ENCODE measurements at regions not wholly inside any gene's neighbourhood (a gene's known extent, or its start where the extent isn't known, plus 50 kb on each side); places are given as distances from the start of the nearest gene placed in this dataset.

DNA sequence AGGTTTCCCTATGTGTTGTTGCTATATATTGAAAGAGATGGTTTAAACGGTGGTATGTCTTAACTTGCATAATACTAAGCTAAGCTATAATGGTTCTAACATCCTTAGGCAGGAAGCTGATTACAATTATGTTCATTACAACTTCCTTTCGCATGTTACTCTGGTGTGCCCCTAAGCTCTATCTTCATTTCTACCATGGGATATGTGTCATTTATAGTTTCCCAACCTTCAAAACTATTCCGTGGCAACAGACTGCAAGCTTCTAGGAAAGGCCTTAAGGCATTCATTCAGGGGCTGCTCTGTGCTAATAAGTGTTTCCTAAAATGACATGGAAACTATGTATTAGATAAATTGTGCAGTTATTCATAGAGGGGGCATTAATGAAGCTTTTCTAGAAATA, 294.6 kb downstream of the GXYLT1 start:
- H3K9me3 Mint-ChIP-seq, result no peaks in the 10 kb centered on the region
- no peak overlapping the region for H3K4me3 Mint-ChIP-seq
- H3K4me1 Mint-ChIP-seq (ENCODE audit: low read depth), result no peaks in the 10 kb centered on the region
- H3K27ac Mint-ChIP-seq, result no peak overlapping the region
- H3K36me3 Mint-ChIP-seq (ENCODE audit: low read depth), result no peaks in the 10 kb centered on the region
- H3K27me3 Mint-ChIP-seq (ENCODE audit: low read depth), result peaks cover 3% of the 10 kb centered on the region

DNA sequence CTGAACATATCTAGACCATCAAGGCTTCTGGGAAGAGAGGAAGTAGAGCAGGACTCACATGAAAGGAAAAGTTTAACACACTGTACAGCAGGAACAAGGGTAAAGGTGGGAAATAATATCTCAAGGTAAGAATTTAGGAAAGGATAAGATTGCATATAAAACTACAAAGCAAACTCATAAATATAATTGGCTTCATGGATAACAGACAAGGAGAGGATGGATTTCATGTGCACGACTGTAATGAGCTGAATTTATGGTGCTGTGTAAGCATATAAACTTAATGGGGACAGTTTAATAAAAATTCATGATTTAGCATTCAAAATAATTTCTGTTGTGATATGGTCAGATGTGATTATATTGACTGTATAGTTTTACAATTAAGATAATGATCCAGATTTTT, 298.0 kb downstream of the GXYLT1 start:
- Mint-ChIP-seq H3K4me1 (ENCODE audit: low read depth) (no peaks in the 10 kb centered on the region), H3K9me3 (no peaks in the 10 kb centered on the region), H3K4me3 (no peak overlapping the region), H3K27ac (no peak overlapping the region), H3K36me3 (ENCODE audit: low read depth) (no peaks in the 10 kb centered on the region), H3K27me3 (ENCODE audit: low read depth) (peaks cover 3% of the 10 kb centered on the region)

DNA sequence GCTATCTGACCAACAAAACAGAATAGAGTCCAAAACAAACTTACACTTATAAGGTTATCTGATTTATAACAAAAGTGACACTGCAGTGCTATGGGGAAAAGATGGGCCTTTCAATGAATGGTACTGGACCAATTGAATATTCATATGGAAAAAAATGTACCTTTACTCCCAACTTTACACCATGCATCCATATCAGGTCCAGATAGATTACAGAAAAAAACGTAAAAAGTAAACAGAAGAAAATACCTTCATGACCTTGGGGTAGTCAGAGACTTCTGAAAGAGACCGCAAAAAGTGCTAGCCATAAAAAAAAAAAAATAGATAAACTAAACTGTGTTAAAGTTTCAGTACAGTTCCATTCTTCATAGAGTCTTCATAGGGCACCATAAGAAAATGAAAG, 308.3 kb downstream of the GXYLT1 start:
- Mint-ChIP-seq H3K4me1 (ENCODE audit: low read depth) (no peaks in the 10 kb centered on the region), H3K27me3 (ENCODE audit: low read depth) (no peaks in the 10 kb centered on the region), H3K9me3 (no peaks in the 10 kb centered on the region), H3K4me3 (no peak overlapping the region), H3K27ac (no peak overlapping the region), H3K36me3 (ENCODE audit: low read depth) (no peaks in the 10 kb centered on the region)

GRCh38 chr12:41835556-41835955, 309.1 kb downstream of the GXYLT1 start:
- Mint-ChIP-seq H3K9me3 (no peaks in the 10 kb centered on the region), H3K27me3 (ENCODE audit: low read depth) (no peaks in the 10 kb centered on the region), H3K4me3 (no peak overlapping the region), H3K36me3 (ENCODE audit: low read depth) (no peaks in the 10 kb centered on the region), H3K4me1 (ENCODE audit: low read depth) (no peaks in the 10 kb centered on the region), H3K27ac (no peak overlapping the region)

DNA sequence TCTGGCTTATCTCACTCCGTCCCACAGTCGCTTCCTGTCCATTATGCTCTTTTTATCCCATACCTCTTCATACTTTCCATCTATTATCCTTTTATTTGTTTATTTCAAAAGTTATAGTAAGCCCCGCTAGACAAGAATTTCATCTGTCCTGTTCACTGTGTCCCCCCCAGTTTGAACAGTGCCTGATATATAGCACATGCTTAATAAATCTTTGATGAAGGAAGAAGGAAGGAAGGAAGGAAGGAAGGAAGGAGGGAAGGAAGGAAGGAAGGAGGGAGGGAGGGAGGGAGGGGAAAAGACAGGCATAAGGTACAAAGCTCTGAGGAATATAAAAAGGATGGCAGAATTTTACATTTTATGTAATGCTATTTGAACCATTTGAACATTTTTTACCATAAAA, 324.7 kb downstream of the GXYLT1 start:
- H3K27me3 Mint-ChIP-seq (ENCODE audit: low read depth), result no peaks in the 10 kb centered on the region
- H3K9me3 Mint-ChIP-seq, result no peaks in the 10 kb centered on the region
- H3K4me3 Mint-ChIP-seq, result no peak overlapping the region
- no peaks in the 10 kb centered on the region for H3K36me3 Mint-ChIP-seq (ENCODE audit: low read depth)
- no peak overlapping the region for H3K27ac Mint-ChIP-seq
- no peaks in the 10 kb centered on the region for H3K4me1 Mint-ChIP-seq (ENCODE audit: low read depth)

DNA sequence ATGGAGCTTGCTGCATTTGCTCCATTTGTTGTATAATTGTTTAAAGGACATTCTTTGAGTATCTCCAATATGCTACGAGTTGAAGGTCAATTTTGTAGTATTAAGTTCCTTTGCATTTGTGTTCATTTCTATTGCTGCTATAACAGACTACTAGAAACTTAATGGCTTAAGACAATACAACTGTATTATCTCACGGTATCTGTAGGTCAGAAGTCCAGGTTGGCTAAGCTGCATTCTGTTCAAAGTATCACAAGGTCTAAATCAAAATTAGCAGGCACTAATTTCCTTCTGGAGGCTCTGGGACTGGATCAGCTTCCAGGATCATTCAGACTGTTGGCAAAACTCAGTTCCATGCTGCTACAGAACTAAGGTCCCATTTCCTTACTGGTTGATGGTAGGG, 340.6 kb downstream of the GXYLT1 start:
- Mint-ChIP-seq H3K4me3 (no peak overlapping the region), H3K27ac (no peak overlapping the region), H3K27me3 (ENCODE audit: low read depth) (no peaks in the 10 kb centered on the region), H3K36me3 (ENCODE audit: low read depth) (no peaks in the 10 kb centered on the region), H3K4me1 (ENCODE audit: low read depth) (no peaks in the 10 kb centered on the region), H3K9me3 (no peaks in the 10 kb centered on the region)

GRCh38 chr12:41802803-41803202, 341.9 kb downstream of the GXYLT1 start:
- no peak overlapping the region for H3K27ac Mint-ChIP-seq
- no peaks in the 10 kb centered on the region for H3K4me1 Mint-ChIP-seq (ENCODE audit: low read depth)
- H3K27me3 Mint-ChIP-seq (ENCODE audit: low read depth), result no peaks in the 10 kb centered on the region
- H3K36me3 Mint-ChIP-seq (ENCODE audit: low read depth), result no peaks in the 10 kb centered on the region
- no peaks in the 10 kb centered on the region for H3K9me3 Mint-ChIP-seq
- no peak overlapping the region for H3K4me3 Mint-ChIP-seq

- H3K27me3 Mint-ChIP-seq (ENCODE audit: low read depth), result no peaks in the 10 kb centered on the region
- H3K36me3 Mint-ChIP-seq (ENCODE audit: low read depth), result no peaks in the 10 kb centered on the region
- no peak overlapping the region for H3K27ac Mint-ChIP-seq
- H3K9me3 Mint-ChIP-seq, result no peaks in the 10 kb centered on the region
- H3K4me3 Mint-ChIP-seq, result no peak overlapping the region
- H3K4me1 Mint-ChIP-seq (ENCODE audit: low read depth), result no peaks in the 10 kb centered on the region
Observed at GRCh38 chr12:41801261-41801660, 343.4 kb downstream of the GXYLT1 start.

DNA sequence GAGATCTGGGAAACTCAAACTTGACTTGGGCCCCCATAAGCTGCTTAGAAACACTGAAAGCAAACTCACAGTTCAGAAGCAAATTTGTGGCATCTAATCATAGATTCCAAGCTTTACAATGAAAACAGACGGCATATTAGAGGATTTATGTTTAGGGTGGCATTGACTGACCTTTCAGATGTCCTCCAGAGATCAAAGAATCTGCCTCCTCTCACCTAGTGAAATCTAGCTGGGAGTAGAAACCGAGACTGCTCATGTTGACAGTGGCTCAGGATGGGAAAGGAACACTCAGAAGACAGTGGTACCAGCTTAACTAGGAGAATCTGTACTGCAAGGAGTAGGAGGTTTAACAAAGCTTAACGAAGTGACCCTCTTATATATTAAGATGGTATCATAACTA, 345.0 kb downstream of the GXYLT1 start:
- Mint-ChIP-seq H3K9me3 (no peaks in the 10 kb centered on the region), H3K4me1 (ENCODE audit: low read depth) (no peaks in the 10 kb centered on the region), H3K27ac (no peak overlapping the region), H3K27me3 (ENCODE audit: low read depth) (no peaks in the 10 kb centered on the region), H3K36me3 (ENCODE audit: low read depth) (no peaks in the 10 kb centered on the region), H3K4me3 (no peak overlapping the region)

GRCh38 chr12:41795910-41796309, 348.8 kb downstream of the GXYLT1 start:
- no peaks in the 10 kb centered on the region for H3K36me3 Mint-ChIP-seq (ENCODE audit: low read depth)
- H3K4me3 Mint-ChIP-seq, result no peak overlapping the region
- no peak overlapping the region for H3K27ac Mint-ChIP-seq
- no peaks in the 10 kb centered on the region for H3K4me1 Mint-ChIP-seq (ENCODE audit: low read depth)
- peaks cover 8% of the 10 kb centered on the region for H3K9me3 Mint-ChIP-seq
- H3K27me3 Mint-ChIP-seq (ENCODE audit: low read depth), result no peaks in the 10 kb centered on the region

- no peaks in the 10 kb centered on the region for H3K4me1 Mint-ChIP-seq (ENCODE audit: low read depth)
- H3K4me3 Mint-ChIP-seq, result no peak overlapping the region
- no peaks in the 10 kb centered on the region for H3K27me3 Mint-ChIP-seq (ENCODE audit: low read depth)
- H3K36me3 Mint-ChIP-seq (ENCODE audit: low read depth), result no peaks in the 10 kb centered on the region
- H3K9me3 Mint-ChIP-seq, result peaks cover 10% of the 10 kb centered on the region
- no peak overlapping the region for H3K27ac Mint-ChIP-seq
Observed at GRCh38 chr12:41795051-41795600, 349.5 kb downstream of the GXYLT1 start.

- no peaks in the 10 kb centered on the region for H3K36me3 Mint-ChIP-seq (ENCODE audit: low read depth)
- H3K27me3 Mint-ChIP-seq (ENCODE audit: low read depth), result no peaks in the 10 kb centered on the region
- no peaks in the 10 kb centered on the region for H3K4me1 Mint-ChIP-seq (ENCODE audit: low read depth)
- H3K4me3 Mint-ChIP-seq, result no peak overlapping the region
- H3K27ac Mint-ChIP-seq, result no peak overlapping the region
- peaks cover 10% of the 10 kb centered on the region for H3K9me3 Mint-ChIP-seq
Observed at GRCh38 chr12:41794336-41794735, 350.3 kb downstream of the GXYLT1 start.

GRCh38 chr12:41784957-41785356, 359.7 kb downstream of the GXYLT1 start:
- no peaks in the 10 kb centered on the region for H3K9me3 Mint-ChIP-seq
- H3K4me1 Mint-ChIP-seq (ENCODE audit: low read depth), result no peaks in the 10 kb centered on the region
- H3K27me3 Mint-ChIP-seq (ENCODE audit: low read depth), result no peaks in the 10 kb centered on the region
- no peak overlapping the region for H3K4me3 Mint-ChIP-seq
- H3K27ac Mint-ChIP-seq, result no peak overlapping the region
- no peaks in the 10 kb centered on the region for H3K36me3 Mint-ChIP-seq (ENCODE audit: low read depth)

DNA sequence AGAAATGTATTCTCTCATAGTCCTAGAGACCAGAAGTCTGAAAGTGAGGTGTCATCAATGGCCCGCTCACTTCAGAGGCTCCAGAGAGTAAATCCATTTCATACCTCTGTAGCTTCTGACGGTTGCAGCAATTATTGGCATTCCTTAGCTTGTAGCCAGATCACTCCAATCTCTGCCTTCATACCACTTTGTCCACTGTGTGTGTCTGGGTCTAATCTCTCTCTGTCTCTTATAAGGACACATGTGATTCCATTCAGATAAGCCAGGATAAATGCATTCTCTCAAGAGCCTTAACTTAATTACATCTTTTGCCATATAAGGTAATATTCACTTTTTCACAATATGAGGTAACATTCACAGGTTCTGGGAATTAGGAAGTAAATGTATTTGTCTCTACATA, 365.7 kb downstream of the GXYLT1 start:
- no peaks in the 10 kb centered on the region for H3K4me1 Mint-ChIP-seq (ENCODE audit: low read depth)
- H3K27ac Mint-ChIP-seq, result no peak overlapping the region
- H3K4me3 Mint-ChIP-seq, result no peak overlapping the region
- no peaks in the 10 kb centered on the region for H3K36me3 Mint-ChIP-seq (ENCODE audit: low read depth)
- H3K27me3 Mint-ChIP-seq (ENCODE audit: low read depth), result no peaks in the 10 kb centered on the region
- no peaks in the 10 kb centered on the region for H3K9me3 Mint-ChIP-seq

GRCh38 chr12:41777064-41777790, 367.4 kb downstream of the GXYLT1 start:
- no peak overlapping the region for H3K27ac Mint-ChIP-seq
- no peaks in the 10 kb centered on the region for H3K36me3 Mint-ChIP-seq (ENCODE audit: low read depth)
- no peaks in the 10 kb centered on the region for H3K4me1 Mint-ChIP-seq (ENCODE audit: low read depth)
- H3K27me3 Mint-ChIP-seq (ENCODE audit: low read depth), result no peaks in the 10 kb centered on the region
- H3K9me3 Mint-ChIP-seq, result no peaks in the 10 kb centered on the region
- no peak overlapping the region for H3K4me3 Mint-ChIP-seq

- no peaks in the 10 kb centered on the region for H3K36me3 Mint-ChIP-seq (ENCODE audit: low read depth)
- H3K4me1 Mint-ChIP-seq (ENCODE audit: low read depth), result no peaks in the 10 kb centered on the region
- H3K27ac Mint-ChIP-seq, result no peak overlapping the region
- no peaks in the 10 kb centered on the region for H3K9me3 Mint-ChIP-seq
- H3K27me3 Mint-ChIP-seq (ENCODE audit: low read depth), result no peaks in the 10 kb centered on the region
- H3K4me3 Mint-ChIP-seq, result no peak overlapping the region
Observed at GRCh38 chr12:41772478-41772877, 372.2 kb downstream of the GXYLT1 start.

Measured in T-helper 1 cell treated with Interleukin-12 subunit alpha and Interleukin-12 subunit beta and Interleukin-4 antibody, amounts not matched to agents 30 μg/mL and 1 μg/mL, for 36 hours (primary cell).